GM23248 (cell line): ENCODE measurements at regions not wholly inside any gene's neighbourhood (a gene's known extent, or its start where the extent isn't known, plus 50 kb on each side); places are given as distances from the start of the nearest gene placed in this dataset. TPM values are rescaled to one million over a fixed set of nuclear protein-coding genes. Genes with fewer than 3 reads are reported as not detected.

Experiments
- DNase-seq: peaks from one replicate; pipeline ENCODE4 v3.0.0-alpha.2; 2015
- H2AFZ ChIP-seq: fragments of 200-600 bp; sonication (generic); 2 replicates; pipeline ENCODE4 v1.6.1; 2016; ENCODE audit warnings: antibody characterized with exemption
- H3F3A ChIP-seq: fragments of 200-600 bp; sonication (generic); 2 replicates; pipeline ENCODE4 v1.6.1; 2016; ENCODE audit warnings: mild to moderate bottlenecking, antibody characterized with exemption, mixed run types; ENCODE audit not compliant: insufficient read depth
- H3K27ac ChIP-seq: fragments of 200-600 bp; sonication (generic); 2 replicates; pipeline ENCODE4 v1.5.1; 2016; ENCODE audit warnings: mild to moderate bottlenecking
- H3K27me3 ChIP-seq: fragments of 200-600 bp; sonication (generic); replicated peaks from 2 replicates; pipeline ENCODE4 v1.6.1; 2016; ENCODE audit warnings: mild to moderate bottlenecking; ENCODE audit not compliant: insufficient read depth
- H3K36me3 ChIP-seq: fragments of 200-600 bp; sonication (generic); 2 replicates; pipeline ENCODE4 v1.6.1; 2016; ENCODE audit warnings: low read depth, mild to moderate bottlenecking
- H3K4me1 ChIP-seq: fragments of 200-600 bp; sonication (generic); 2 replicates; pipeline ENCODE4 v1.6.1; 2016; ENCODE audit warnings: mild to moderate bottlenecking; ENCODE audit not compliant: insufficient read depth
- H3K4me2 ChIP-seq: fragments of 200-600 bp; sonication (generic); one replicate; pipeline ENCODE4 v1.6.1; 2016; ENCODE audit warnings: mild to moderate bottlenecking; ENCODE audit not compliant: unreplicated experiment
- H3K4me3 ChIP-seq: fragments of 200-600 bp; sonication (generic); 2 replicates; pipeline ENCODE4 v1.5.1; 2016; ENCODE audit warnings: mild to moderate bottlenecking
- H3K79me2 ChIP-seq: fragments of 200-600 bp; sonication (generic); 2 replicates; pipeline ENCODE4 v1.6.1; 2016; ENCODE audit warnings: mild to moderate bottlenecking; ENCODE audit not compliant: insufficient read depth
- H3K9ac ChIP-seq: fragments of 200-600 bp; sonication (generic); 2 replicates; pipeline ENCODE4 v1.6.1; 2016; ENCODE audit warnings: mild to moderate bottlenecking
- H3K9me2 ChIP-seq: fragments of 200-600 bp; sonication (generic); 2 replicates; pipeline ENCODE4 v1.6.1; 2016; ENCODE audit warnings: mixed run types, mild to moderate bottlenecking, moderate library complexity; ENCODE audit not compliant: insufficient read depth
- H3K9me3 ChIP-seq: fragments of 200-600 bp; sonication (generic); one replicate; pipeline ENCODE4 v1.6.1; 2017; ENCODE audit warnings: low read depth
- H4K20me1 ChIP-seq: fragments of 200-600 bp; sonication (generic); 2 replicates; pipeline ENCODE4 v1.6.0; 2016; ENCODE audit not compliant: insufficient read depth
- EZH2 ChIP-seq: fragments of 200-600 bp; sonication (generic); IDR thresholded peaks from 2 replicates; pipeline ENCODE4 v1.6.1; 2018; ENCODE audit warnings: antibody characterized with exemption, mild to moderate bottlenecking; ENCODE audit not compliant: insufficient read depth, poor library complexity, severe bottlenecking
- EZH2phosphoT487 ChIP-seq: fragments of 200-600 bp; sonication (generic); IDR thresholded peaks from 2 replicates; pipeline ENCODE4 v1.6.1; 2018; ENCODE audit warnings: antibody characterized with exemption, moderate library complexity, mild to moderate bottlenecking, low read depth; ENCODE audit not compliant: insufficient read depth
- WGBS, 2 experiments: methylation state at CpG; one replicate each; pipeline ENCODE4 v1.1.6; 2015 to 2017; ENCODE audit warnings: low lambda C conversion rate in 2 of 2, low coverage in 1 of 2; ENCODE audit errors: missing lambda C conversion rate in 2 of 2; 5-methylcytosine and 5-hydroxymethylcytosine counted together
- in situ Hi-C: fragments of 300-500 bp; cut with MboI; formaldehyde crosslinking; loops from 2 replicates; pipeline ENCODE4 v1.15.0; 2020
- small RNA-seq: library from RNA; depleted of rRNA; stranded (forward); fragments of <200 nt; gene quantifications from one replicate; pipeline ENCODE3, GENCODE V24; 2014; ENCODE audit warnings: low read depth, low replicate concordance

GRCh38 chr7:131610007-131610406, 53.6 kb upstream of the PODXL start:
- Histone ChIP-seq H3K4me1 (peaks cover 22% of the 10 kb centered on the region), H3K27me3 (no peaks in the 10 kb centered on the region), H3K9me2 (no peaks in the 10 kb centered on the region), H3K4me2 (no peak overlapping the region), H3K27ac (no peak overlapping the region), H3K9ac (no peak overlapping the region), H3K36me3 (no peaks in the 10 kb centered on the region), H2AFZ (no peak overlapping the region), H3K79me2 (no peaks in the 10 kb centered on the region), H4K20me1 (no peaks in the 10 kb centered on the region), H3K4me3 (no peak overlapping the region), H3F3A (peaks cover 11% of the 10 kb centered on the region; the same call in 1 of the 2 replicates), H3K9me3 (no peaks in the 10 kb centered on the region)
- DNase-seq = peak; percentile 50
- in situ Hi-C loops = no loop called here
- no peak for TF ChIP-seq EZH2phosphoT487
- no peak for TF ChIP-seq EZH2
- WGBS, 2 experiments = 65 to 75% methylated on average over 5 of the region's 5 CpGs

GRCh38 chr7:131608116-131608500, 51.7 kb upstream of the PODXL start:
- TF ChIP-seq EZH2phosphoT487 (no peak), EZH2 (no peak)
- no peaks in the 10 kb centered on the region for H3K9me2 ChIP-seq
- in situ Hi-C loops = no loop called here
- no peak overlapping the region for H3K27ac ChIP-seq
- H4K20me1 ChIP-seq = no peaks in the 10 kb centered on the region
- no peak overlapping the region for H3K9ac ChIP-seq
- no peak overlapping the region for H3K4me2 ChIP-seq
- no peaks in the 10 kb centered on the region for H3K79me2 ChIP-seq
- 66 to 69% methylated on average over 5 of the region's 5 CpGs for WGBS, 2 experiments
- no peaks in the 10 kb centered on the region for H3K9me3 ChIP-seq
- no peaks in the 10 kb centered on the region for H3K36me3 ChIP-seq
- peaks cover 40% of the 10 kb centered on the region for H3K4me1 ChIP-seq
- no peak for DNase-seq
- H3K4me3 ChIP-seq = no peak overlapping the region
- H3K27me3 ChIP-seq = no peaks in the 10 kb centered on the region
- no peak overlapping the region for H2AFZ ChIP-seq
- H3F3A ChIP-seq = peaks cover 23% of the 10 kb centered on the region

- Histone ChIP-seq H3K79me2 (no peaks in the 10 kb centered on the region), H3K9ac (no peak overlapping the region), H3K27ac (no peak overlapping the region), H3F3A (peaks cover 28% of the 10 kb centered on the region), H4K20me1 (no peaks in the 10 kb centered on the region), H3K27me3 (no peaks in the 10 kb centered on the region), H3K36me3 (no peaks in the 10 kb centered on the region), H3K4me1 (peaks cover 46% of the 10 kb centered on the region), H3K4me3 (no peak overlapping the region), H3K9me3 (no peaks in the 10 kb centered on the region), H3K9me2 (no peaks in the 10 kb centered on the region), H3K4me2 (no peak overlapping the region), H2AFZ (no peak overlapping the region)
- no peak for DNase-seq
- TF ChIP-seq EZH2 = no peak
- no peak for TF ChIP-seq EZH2phosphoT487
- 81 to 83% methylated on average over 18 to 21 of the region's 21 CpGs for WGBS, 2 experiments
- in situ Hi-C loops = no loop called here
These were observed 51.1 kb upstream of the PODXL start for GRCh38 chr7:131607291-131608115.

GRCh38 chr7:131606346-131607290, 50.2 kb upstream of the PODXL start:
- in situ Hi-C loops = no loop called here

More at GRCh38 chr7:131606346-131607290, 50.2 kb upstream of the PODXL start:
- no peaks in the 10 kb centered on the region for H4K20me1 ChIP-seq
- H3F3A ChIP-seq = peaks cover 30% of the 10 kb centered on the region
- no peaks in the 10 kb centered on the region for H3K79me2 ChIP-seq
- no peaks in the 10 kb centered on the region for H3K36me3 ChIP-seq
- peak; percentile 25 for DNase-seq
- H3K4me2 ChIP-seq = no peak overlapping the region
- H3K9ac ChIP-seq = no peak overlapping the region
- no peaks in the 10 kb centered on the region for H3K9me2 ChIP-seq
- H3K4me3 ChIP-seq = no peak overlapping the region
- 95 to 100% methylated on average over 11 of the region's 11 CpGs for WGBS, 2 experiments
- no peaks in the 10 kb centered on the region for H3K9me3 ChIP-seq
- H3K4me1 ChIP-seq = peaks cover 51% of the 10 kb centered on the region
- no peak overlapping the region for H3K27ac ChIP-seq
- no peak overlapping the region for H2AFZ ChIP-seq
- H3K27me3 ChIP-seq = no peaks in the 10 kb centered on the region
- TF ChIP-seq EZH2 (no peak), EZH2phosphoT487 (no peak)

Small RNA genes lying in the stretch of these regions (small RNA-seq; reads per million reads assigned to genes)
- not detected for gene AC009518.3
